ENCODE measurements at regions not wholly inside any gene's neighbourhood (a gene's known extent, or its start where the extent isn't known, plus 50 kb on each side); places are given as distances from the start of the nearest gene placed in this dataset.

DNA sequence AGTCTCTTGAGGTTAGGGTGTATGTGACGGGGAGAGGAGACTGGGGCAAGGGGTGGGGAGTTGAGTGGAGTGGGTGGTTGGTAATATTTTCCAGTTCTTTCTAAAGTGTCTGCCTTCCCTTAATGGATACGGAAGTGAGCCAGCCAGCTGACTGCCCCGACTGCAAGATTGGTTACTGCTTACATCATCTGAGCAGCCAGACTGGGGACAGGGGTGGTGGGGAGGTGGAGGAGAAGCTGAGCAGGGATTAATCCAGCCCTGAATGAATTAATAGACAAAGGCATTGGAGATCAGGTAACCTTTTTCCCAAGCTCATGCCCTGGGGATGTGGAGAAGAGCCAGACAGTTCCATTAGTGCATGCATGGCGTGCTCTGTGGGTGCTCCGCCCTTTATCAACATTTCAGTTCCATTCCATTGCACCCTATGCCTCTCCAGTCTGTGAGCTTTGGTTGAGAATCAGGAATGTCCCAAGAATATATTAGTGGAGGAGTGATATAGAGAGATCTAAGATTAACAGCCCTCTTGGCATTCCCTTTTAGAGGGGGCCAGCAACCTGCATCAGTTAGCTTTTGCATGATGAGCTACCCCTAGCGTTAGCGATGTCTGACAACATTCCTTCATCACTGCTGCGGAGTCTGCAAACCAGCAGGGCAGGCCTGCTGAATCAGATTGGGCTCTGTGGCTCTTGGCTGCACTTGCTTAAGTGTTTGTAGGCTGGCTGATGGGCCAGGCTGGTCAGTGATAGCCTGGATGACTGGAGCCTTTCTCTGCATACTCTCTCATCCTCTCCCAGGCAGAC lies 67.4 kb downstream of the TNP1 start:
- Histone ChIP-seq H3K4me1 (ENCODE audit: insufficient read depth, low read length) (no peaks in the 10 kb centered on the region), H4K20me1 (ENCODE audit: insufficient read depth, low read length) (no peaks in the 10 kb centered on the region), H3K9ac (ENCODE audit: low read depth, low read length) (no peak overlapping the region), H3K36me3 (ENCODE audit: insufficient read depth, low read length) (no peaks in the 10 kb centered on the region), H3K4me3 (ENCODE audit: low read depth in 1 of 2, low read length in 2 of 2) (no peak overlapping the region), H3K27ac (ENCODE audit: low read length) (no peak overlapping the region), H3K27me3 (ENCODE audit: insufficient read depth, low read length, poor library complexity) (peaks cover 5% of the 10 kb centered on the region), H3K79me2 (ENCODE audit: insufficient read depth, low read length) (no peaks in the 10 kb centered on the region), H3K4me2 (ENCODE audit: insufficient read depth, low read length) (no peak overlapping the region), H3K9me3 (ENCODE audit: insufficient read depth, low read length, severe bottlenecking) (no peaks in the 10 kb centered on the region), H2AFZ (ENCODE audit: low read depth, low read length) (no peak overlapping the region)
- ATAC-seq (ENCODE audit: insufficient read depth, low read depth), result no peak
- no peak for TF ChIP-seq EZH2 (IDR thresholded peaks at IDR 0.05; ENCODE audit: borderline replicate concordance, low read depth, low read length, severe bottlenecking)
- TF ChIP-seq, protein P1, sequence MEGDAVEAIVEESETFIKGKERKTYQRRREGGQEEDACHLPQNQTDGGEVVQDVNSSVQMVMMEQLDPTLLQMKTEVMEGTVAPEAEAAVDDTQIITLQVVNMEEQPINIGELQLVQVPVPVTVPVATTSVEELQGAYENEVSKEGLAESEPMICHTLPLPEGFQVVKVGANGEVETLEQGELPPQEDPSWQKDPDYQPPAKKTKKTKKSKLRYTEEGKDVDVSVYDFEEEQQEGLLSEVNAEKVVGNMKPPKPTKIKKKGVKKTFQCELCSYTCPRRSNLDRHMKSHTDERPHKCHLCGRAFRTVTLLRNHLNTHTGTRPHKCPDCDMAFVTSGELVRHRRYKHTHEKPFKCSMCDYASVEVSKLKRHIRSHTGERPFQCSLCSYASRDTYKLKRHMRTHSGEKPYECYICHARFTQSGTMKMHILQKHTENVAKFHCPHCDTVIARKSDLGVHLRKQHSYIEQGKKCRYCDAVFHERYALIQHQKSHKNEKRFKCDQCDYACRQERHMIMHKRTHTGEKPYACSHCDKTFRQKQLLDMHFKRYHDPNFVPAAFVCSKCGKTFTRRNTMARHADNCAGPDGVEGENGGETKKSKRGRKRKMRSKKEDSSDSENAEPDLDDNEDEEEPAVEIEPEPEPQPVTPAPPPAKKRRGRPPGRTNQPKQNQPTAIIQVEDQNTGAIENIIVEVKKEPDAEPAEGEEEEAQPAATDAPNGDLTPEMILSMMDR (IDR thresholded peaks at IDR 0.05; ENCODE audit: borderline replicate concordance, extremely low read depth, low read length, poor library complexity, severe bottlenecking), result no peak
- no peak for DNase-seq

DNA sequence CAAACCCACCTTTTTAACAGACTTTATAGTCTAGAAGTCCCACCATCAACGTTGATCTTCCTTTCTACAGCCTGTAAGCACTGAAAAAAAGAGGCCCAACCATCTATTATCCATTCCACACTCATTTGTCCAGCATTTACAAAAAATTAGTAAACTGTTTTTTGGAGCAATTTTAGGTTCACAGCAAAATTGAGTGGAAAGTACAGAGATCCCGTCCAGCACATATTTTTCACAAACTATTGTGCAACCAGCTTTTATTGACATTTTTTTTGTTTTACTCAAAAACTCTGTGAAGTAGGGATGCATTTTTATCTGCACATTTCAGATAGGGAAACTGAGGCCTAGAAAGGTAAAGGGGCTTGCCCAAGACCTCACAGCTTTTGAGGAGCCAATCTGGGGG lies 68.6 kb downstream of the TNP1 start:
- H3K9me3 ChIP-seq (ENCODE audit: insufficient read depth, low read length, severe bottlenecking), result no peaks in the 10 kb centered on the region
- no peaks in the 10 kb centered on the region for H3K79me2 ChIP-seq (ENCODE audit: insufficient read depth, low read length)
- H3K4me1 ChIP-seq (ENCODE audit: insufficient read depth, low read length), result no peaks in the 10 kb centered on the region
- H3K27ac ChIP-seq (ENCODE audit: low read length), result no peak overlapping the region
- no peaks in the 10 kb centered on the region for H4K20me1 ChIP-seq (ENCODE audit: insufficient read depth, low read length)
- no peak overlapping the region for H3K4me3 ChIP-seq (ENCODE audit: low read depth in 1 of 2, low read length in 2 of 2)
- H3K36me3 ChIP-seq (ENCODE audit: insufficient read depth, low read length), result no peaks in the 10 kb centered on the region
- no peak for ATAC-seq (ENCODE audit: insufficient read depth, low read depth)
- no peak for DNase-seq
- TF ChIP-seq EZH2 (IDR thresholded peaks at IDR 0.05; ENCODE audit: borderline replicate concordance, low read depth, low read length, severe bottlenecking), result no peak
- H2AFZ ChIP-seq (ENCODE audit: low read depth, low read length), result no peak overlapping the region
- peaks cover 5% of the 10 kb centered on the region for H3K27me3 ChIP-seq (ENCODE audit: insufficient read depth, low read length, poor library complexity)
- no peak overlapping the region for H3K9ac ChIP-seq (ENCODE audit: low read depth, low read length)
- H3K4me2 ChIP-seq (ENCODE audit: insufficient read depth, low read length), result no peak overlapping the region

DNA sequence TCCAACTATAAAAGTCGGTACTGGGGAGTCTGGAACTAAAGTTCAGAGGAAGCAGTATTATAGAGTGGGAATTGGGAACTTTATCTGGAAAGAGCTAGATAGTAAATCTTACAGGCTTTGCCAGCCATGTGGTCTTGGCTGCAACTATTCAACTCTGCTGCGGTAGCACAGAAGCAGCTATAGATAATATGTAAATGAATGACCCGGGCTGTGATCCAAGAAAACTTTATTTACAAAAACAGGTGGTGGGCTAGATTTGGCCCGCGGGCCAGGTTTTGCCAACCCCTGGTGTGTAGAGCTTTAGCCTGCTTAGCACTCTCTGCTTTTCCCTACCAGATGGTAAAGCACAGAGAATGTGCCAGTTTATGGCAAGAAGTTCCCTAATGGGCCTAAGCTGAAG lies 70.8 kb downstream of the TNP1 start:
- Histone ChIP-seq H3K4me2 (ENCODE audit: insufficient read depth, low read length) (no peak overlapping the region), H3K79me2 (ENCODE audit: insufficient read depth, low read length) (no peaks in the 10 kb centered on the region), H3K9ac (ENCODE audit: low read depth, low read length) (no peak overlapping the region), H3K4me3 (ENCODE audit: low read depth in 1 of 2, low read length in 2 of 2) (no peak overlapping the region), H3K9me3 (ENCODE audit: insufficient read depth, low read length, severe bottlenecking) (no peaks in the 10 kb centered on the region), H4K20me1 (ENCODE audit: insufficient read depth, low read length) (no peaks in the 10 kb centered on the region), H3K4me1 (ENCODE audit: insufficient read depth, low read length) (no peaks in the 10 kb centered on the region), H2AFZ (ENCODE audit: low read depth, low read length) (no peak overlapping the region), H3K36me3 (ENCODE audit: insufficient read depth, low read length) (no peaks in the 10 kb centered on the region), H3K27ac (ENCODE audit: low read length) (no peak overlapping the region), H3K27me3 (ENCODE audit: insufficient read depth, low read length, poor library complexity) (peaks cover 5% of the 10 kb centered on the region)
- no peak for ATAC-seq (ENCODE audit: insufficient read depth, low read depth)
- TF ChIP-seq, protein P1 (IDR thresholded peaks at IDR 0.05; ENCODE audit: borderline replicate concordance, extremely low read depth, low read length, poor library complexity, severe bottlenecking), result no peak
- TF ChIP-seq EZH2 (IDR thresholded peaks at IDR 0.05; ENCODE audit: borderline replicate concordance, low read depth, low read length, severe bottlenecking), result no peak
- DNase-seq, result no peak

DNA sequence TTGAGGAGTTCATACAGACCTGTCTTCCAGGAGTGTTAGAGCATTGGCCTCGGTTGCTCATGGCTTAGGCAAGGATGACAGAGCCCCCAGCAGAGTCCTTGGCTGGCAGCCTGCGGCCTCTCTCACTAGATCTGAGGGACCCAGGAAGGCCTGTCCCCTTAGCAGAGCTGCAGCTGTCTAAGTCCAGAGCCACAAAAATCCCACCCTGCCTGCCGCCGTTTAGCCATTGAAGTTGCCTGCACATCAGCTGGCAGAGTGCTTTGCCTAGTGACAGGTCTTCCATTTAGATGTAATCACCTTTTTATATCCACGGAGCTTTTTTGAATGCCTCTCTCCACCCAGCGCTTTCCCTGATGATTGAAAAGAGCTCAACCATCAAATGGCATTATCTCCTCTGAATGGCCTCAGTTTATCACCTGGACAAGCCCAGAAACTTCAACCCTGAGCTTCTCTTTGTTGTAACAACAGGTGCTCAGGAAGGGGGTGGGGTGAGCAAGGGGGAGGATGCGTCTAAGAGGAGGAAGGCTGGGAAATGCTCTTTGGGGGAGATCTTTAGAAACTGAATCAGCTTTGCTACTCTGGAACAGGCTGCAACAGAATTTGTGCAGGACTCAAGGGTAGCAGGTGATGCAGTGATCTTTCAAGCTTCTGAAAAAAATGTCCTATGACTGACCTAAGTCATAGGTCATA lies 71.9 kb downstream of the TNP1 start:
- H3K27ac ChIP-seq (ENCODE audit: low read length), result no peak overlapping the region
- DNase-seq (no peak), ATAC-seq (ENCODE audit: insufficient read depth, low read depth) (no peak)
- H4K20me1 ChIP-seq (ENCODE audit: insufficient read depth, low read length), result no peaks in the 10 kb centered on the region
- peaks cover 5% of the 10 kb centered on the region for H3K27me3 ChIP-seq (ENCODE audit: insufficient read depth, low read length, poor library complexity)
- no peak overlapping the region for H3K9ac ChIP-seq (ENCODE audit: low read depth, low read length)
- no peak for TF ChIP-seq EZH2 (IDR thresholded peaks at IDR 0.05; ENCODE audit: borderline replicate concordance, low read depth, low read length, severe bottlenecking)
- TF ChIP-seq, protein P1 (IDR thresholded peaks at IDR 0.05; ENCODE audit: borderline replicate concordance, extremely low read depth, low read length, poor library complexity, severe bottlenecking), result no peak
- H3K9me3 ChIP-seq (ENCODE audit: insufficient read depth, low read length, severe bottlenecking), result no peaks in the 10 kb centered on the region
- H2AFZ ChIP-seq (ENCODE audit: low read depth, low read length), result no peak overlapping the region
- H3K36me3 ChIP-seq (ENCODE audit: insufficient read depth, low read length), result no peaks in the 10 kb centered on the region
- H3K79me2 ChIP-seq (ENCODE audit: insufficient read depth, low read length), result no peaks in the 10 kb centered on the region
- H3K4me2 ChIP-seq (ENCODE audit: insufficient read depth, low read length), result no peak overlapping the region
- no peak overlapping the region for H3K4me3 ChIP-seq (ENCODE audit: low read depth in 1 of 2, low read length in 2 of 2)
- no peaks in the 10 kb centered on the region for H3K4me1 ChIP-seq (ENCODE audit: insufficient read depth, low read length)
